HG02610 (cell line): ENCODE measurements at regions not wholly inside any gene's neighbourhood (a gene's known extent, or its start where the extent isn't known, plus 50 kb on each side); places are given as distances from the start of the nearest gene placed in this dataset.

Source experiments
- ATAC-seq: cut with Tn5 transposase; IDR thresholded peaks from one replicate; pipeline ENCODE4 v1.9.1; 2021; ENCODE audit warnings: mild to moderate bottlenecking, moderate library complexity; ENCODE audit not compliant: unreplicated experiment

DNA sequence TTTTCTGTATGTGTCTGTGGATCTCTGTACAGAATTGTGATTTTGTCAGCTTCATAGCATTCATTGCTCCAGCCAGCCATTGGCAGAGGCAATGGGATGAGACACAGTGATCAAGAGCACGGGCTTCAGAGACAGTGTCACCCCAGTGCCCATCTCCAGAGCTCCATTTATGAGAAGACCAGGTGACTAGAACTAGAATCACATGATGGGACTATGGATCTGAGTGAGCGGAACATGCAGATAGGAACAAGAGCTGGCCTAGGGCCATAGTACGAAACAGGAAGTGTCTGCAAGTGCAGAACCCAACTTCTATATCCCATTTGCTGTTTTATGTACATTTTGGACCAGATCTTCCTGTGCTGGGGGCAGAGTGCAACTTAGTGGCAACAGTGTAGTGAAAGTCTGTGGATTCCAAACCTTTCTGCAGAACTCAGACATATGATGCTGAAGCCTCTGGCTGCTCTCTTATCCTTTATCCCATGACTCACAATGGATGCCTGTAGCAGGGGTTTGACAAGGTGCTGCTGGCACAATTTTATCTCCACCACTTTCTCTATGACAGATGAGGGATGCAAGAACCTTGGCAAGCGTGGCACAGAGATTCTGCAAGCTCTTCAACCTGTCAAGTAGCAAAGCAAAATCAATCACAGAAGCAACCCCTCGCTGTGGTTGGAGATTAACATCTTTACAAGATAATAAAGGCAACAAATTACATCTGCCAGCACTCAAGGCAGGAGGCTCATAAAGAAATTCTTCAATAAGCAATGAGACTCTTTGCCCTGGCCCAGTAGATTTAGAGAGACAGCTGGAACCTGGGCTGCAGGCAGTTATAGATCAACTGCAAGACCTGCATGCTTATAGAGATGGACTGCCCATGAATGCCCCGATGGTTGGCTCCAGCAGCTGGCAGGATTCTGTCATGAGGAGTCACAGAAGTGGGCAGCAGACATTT is 681.3 kb downstream of the TNS3 start:
- ATAC-seq = no peak

DNA sequence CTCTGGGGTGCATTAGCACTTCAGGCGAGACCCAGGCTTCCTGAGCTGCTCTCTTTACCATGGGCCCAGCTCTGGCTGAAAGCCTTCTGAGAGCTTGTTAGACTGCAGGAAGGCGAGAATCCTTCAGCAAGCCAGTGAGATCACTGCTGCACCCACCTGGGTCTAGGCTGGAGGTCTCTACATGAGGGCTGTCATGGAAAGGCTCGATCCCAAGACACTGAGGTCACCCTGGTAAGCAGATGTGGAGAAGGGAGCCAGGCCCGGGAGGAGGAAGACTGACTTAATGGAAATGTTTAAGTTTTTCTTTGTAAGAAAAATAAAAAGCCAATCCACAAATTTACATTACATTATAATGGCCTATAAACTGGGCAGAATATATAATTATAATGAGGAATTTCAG is 684.5 kb downstream of the TNS3 start:
- ATAC-seq = no peak

DNA sequence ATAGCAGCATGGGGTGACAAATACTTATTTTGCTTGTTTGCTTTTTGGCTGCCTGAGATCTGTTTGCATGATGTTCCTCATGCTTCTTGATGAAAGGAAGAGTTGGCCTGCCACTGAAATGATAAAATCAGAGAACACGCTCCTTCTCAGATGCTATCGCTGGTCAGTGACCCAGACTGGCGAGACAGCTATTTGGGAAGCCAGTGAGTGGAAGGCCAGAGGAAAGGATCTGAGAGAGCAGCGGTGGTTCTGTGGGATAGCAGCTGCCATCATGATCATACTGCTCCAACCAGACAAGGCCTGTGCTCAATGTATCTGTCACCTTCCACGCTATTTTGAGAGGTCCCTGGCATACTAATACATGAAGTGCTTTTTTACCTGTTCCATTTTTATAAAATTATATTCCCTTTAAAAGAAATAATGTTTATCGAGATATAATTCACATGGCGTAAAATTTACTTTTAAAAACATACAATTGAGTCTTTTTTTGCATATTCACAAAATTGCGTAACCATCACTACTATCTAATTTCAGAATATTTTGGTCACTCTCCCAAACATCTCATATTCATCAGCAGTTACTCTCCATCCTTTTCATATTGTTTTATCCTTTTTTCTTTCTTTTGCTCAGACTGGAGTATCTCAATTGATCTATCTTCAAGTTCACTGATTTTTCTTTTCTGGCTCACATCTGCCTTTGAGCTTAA is 695.1 kb downstream of the TNS3 start:
- no peak for ATAC-seq

DNA sequence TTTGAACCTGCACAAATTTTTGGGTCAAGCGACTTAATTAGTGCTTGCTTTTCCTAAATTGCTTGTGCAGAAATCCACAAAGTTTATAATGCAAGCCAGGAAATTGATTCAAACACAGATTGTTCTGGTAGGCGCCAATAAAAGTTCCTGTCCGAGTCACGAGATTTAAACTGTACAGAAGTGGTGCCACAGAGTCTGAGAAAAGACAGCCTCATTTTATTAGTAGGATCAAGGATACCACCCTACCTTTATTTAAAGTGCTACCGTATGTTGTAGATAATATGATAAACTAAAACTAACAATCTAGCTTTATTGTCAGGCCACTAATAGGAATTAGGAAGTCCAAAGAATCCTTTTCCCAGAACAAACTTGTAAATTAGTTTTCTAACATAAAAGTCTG is 696.7 kb downstream of the TNS3 start:
- ATAC-seq = no peak

DNA sequence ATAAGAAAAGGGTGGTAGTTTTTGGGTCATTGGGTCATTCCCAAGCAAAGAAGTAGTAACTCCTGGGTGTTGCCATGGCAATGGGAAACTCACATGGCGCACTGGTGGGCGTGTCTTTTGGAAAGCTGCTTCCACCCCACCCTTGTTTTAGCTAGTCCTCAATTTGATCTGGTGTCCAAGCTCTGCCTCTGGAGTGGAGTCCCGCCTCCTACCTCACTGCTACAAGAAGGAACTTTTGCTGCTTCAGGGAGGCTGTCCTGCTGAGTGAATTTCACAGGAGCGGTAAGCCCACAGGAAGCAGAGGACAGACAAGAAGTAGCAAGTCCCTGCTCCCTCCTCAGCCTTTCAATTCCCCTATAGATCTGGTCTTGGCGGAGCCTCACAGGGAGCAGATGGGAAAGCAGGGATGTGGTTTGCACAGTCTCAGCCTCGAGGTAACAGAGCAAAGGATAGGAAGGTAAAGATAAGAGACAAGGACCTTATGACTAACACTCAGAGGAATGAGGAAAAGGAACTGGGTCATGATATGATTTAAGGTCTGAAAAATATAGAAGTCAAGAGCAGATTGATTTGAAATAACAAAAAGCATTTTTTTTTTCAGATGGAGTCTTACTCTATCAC is 700.3 kb downstream of the TNS3 start:
- no peak for ATAC-seq

DNA sequence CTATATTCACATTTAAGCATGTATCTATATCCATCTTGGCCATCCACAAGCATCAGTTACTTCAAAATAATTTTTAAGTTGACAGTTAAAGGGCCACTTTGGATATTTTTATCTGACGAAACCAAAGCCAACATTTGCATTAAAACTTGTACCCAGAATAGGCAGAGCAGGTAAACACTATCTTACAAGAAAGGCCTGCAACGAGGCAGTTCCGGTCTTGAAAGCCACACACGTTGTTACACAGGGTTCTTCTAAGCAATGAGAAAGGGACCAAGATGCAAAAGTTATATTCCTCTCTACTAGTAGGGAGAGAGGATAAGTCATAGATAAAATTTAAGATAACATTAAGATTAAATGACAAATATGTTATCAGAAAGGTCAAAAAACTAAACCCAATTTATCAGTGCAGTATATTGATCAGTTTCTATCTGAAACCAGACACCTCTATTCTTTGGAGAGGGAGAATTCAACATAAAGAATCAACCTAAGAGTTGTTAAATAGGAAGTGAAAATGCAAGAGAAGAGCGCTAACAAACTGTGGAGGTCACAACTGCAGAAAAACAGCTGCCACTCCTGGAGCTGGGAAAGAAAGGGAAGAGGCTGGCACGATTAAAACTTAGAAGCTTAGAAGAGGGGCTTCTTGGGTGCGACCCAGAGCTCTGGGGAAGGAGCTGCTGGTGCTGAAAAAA is 701.3 kb downstream of the TNS3 start:
- ATAC-seq = no peak

DNA sequence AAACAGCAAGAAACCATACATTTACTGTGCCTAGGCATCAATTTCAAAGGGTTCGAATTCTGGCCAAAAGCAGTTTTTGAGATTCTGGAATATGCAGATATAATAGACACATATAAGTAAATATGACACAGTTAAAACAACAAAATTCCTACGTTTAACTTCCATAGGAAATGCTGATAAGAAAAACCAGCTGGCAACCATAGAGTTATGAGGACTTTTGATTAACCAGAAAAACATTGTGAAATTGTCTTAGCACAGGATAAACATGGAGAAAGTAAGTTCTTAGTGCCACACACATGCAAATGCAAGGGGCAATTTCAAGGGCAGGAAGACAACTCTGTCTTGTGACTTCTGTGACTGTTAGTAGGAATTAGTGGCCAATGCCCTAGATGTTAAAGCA is 702.1 kb downstream of the TNS3 start:
- ATAC-seq = no peak

DNA sequence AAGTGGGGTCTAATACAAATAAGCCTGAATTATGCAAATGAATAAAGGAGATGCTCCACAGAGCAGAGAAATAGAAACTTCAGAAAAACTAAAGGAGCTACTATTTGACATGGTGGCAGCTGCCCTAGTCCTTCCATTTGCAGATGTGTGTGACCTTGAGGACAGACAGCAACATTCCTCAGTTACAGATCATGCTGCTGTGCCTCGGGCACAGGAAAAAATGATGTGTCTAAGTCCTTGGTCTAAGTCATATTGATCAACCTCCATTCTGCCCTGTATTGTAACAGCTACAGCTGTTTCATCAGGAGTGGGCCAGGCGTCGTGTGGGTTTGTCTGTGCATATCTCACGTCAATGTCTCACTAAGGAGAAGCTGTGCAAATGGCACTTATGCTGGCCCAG is 710.4 kb downstream of the TNS3 start:
- ATAC-seq = no peak

DNA sequence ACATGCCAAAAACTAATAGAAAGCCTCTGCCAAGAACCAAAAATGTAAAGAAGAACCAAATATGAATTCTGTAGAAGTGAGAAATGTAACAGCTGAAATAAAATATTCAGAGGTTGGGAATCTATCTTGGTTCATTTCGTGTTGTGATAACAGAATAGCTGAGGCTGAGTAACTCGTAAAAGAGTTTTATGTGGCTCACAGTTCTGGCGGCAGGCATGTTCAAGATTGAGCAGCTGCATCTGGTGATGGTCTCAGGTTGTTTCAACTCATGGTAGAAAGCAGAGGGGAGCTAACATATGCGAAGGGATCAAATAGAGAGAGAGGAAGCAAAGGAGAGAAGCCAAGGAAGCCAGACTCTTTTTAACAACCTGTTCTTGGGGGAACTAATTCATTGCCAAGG is 717.2 kb downstream of the TNS3 start:
- ATAC-seq = no peak

DNA sequence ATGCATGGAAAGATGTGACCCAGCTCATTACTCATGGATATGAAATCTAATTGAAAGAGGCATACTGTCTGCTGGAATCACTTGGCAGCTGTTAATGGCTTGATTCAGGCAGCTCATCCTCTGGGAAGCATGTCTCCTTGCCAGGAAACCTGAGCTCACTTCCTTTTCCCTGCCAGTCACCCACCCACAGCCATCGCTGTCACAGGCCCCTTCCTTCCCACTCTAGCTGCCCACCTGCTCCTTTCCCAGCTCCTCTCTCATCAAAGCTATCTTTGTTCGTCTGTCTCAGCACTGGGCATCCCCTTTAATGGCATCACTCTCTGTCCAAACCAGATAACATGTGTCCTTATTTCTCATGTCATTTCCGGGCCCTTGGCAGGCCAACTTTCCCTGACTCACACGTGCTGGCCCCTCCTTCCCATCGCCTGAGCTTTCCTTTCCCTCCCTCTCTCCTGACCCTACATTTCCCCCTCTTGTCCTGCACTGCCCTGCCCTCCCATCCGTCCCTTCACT is 721.9 kb downstream of the TNS3 start:
- no peak for ATAC-seq

DNA sequence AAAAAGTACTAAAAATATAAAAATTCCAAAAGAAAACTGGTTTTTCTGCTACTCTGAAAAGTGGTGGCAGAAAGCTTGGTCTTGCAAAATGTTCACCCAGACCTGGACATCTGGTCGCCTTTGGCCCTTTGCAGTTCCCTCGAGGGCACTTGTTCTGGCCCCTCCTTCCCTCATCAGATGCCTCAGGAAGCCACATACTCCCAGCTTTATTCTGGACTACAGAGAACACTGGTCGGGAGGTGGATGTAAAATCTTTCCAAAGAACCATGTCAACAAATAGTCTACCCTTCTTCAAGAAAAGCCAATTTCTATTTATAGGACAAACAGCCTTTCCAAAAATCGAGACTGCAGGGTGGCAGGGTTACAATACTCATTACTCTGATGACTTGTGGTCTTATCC is 726.1 kb downstream of the TNS3 start:
- no peak for ATAC-seq

DNA sequence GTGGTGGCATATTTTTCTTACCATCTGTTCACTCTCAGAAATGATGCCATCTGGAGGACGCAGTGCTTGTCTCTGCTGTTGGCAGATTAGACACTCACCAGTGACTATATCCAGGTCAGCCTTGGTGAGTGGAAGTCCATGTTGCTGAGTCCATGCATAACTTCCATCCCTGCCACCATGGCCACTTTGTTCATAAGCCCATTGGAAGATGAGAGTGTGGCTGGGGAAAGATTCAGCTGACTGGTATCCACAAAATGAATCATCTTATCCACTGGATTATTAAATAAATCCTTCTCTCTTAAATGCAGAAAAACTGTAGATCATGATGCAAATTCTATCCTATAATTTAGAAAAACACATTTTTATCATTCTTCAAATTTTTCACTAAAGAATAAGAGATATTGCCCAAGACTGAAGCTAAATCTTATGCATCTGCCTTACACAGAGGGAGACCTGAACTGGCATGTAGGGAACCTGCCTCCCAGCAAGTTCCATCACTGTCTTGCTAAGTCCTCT is 726.9 kb downstream of the TNS3 start:
- ATAC-seq = no peak

DNA sequence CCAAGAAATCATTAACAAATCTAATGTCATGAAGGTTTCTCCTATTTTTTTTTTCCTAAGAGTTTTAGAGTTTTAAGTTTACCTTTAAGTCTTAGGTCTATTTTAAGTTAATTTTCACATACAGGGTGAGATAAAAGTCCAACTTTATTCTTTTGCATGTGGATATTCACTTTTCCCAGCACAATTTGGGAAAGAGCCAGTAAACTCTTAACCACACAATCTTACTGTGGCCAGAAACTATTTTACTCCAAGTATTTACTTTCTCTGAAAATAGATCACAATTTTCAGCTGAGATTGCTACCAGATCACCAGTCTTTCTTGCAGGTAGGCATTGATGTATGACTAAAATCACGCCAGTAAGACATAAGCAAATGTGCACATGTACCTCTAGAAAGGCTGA is 728.5 kb downstream of the TNS3 start:
- no peak for ATAC-seq

DNA sequence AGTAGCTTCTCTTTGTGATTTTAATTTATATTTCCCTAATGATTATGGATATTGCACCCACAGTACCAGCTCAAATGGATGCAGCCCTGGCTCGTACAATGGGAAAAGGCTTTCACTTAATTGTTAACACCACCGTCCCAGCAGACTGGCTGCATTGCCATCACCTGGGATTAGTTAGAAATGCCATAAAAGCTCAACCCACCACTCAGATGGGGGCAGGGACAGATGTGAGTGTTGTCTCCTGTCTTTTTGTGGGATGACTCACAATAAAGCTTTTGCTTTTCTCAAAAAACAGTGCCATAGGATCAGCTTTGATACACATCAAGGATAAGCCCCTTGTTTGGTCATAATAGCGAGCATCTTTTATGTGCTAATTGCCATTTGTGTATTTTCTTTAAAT is 729.1 kb downstream of the TNS3 start:
- ATAC-seq = no peak

DNA sequence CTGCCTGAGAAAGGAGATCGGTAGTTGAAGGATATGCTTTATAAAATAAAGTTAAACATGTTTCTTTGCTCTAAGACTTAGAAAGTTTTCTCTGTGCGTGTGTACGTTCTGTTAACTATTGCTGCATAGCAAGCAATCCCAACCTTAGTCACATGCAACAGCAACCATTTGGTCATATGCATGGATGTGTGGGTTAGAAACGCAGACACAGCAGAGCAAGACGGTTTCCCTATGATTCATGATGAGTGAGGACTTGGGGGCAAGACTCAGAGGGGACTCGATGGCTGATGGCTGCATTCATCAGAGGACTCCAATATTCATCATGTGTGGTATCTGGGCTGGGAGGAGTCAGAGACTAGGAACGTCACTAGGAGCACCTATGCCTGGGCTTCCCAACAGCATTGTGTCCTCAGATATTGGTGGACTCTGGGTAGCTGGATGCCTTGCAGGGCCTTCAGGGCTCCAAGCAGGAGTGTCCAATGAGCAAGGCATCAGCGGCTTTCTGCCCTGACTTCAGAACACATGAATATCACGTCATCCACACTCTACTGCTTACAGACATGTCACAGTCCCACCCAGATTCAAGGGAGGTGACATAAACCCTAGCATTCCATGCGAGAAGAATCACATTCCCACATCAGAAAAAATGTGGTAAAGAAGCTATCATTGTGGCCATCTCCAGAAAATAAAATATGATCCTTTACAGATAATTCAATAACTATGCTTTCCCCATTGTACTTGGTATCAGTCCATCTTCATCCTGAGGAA is 731.2 kb downstream of the TNS3 start:
- no peak for ATAC-seq

DNA sequence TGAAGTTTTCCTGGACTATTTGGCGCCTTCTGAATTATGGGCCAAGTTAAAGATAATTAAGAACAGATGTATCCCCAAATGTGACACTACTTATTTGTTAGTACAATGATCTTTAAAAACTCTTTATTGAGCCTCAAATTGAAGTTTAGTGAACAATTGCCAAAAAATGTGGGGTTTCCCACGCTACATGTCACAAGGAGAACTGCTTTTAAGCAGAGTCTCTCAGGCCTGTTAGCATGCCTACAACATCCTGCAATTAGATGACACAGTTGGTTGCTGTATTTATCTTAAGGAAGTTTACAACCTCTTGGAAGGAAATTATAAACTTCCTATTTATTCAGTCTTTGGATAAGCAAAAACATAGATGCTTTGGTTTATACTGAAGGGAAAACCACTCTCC is 733.0 kb downstream of the TNS3 start:
- ATAC-seq = no peak

DNA sequence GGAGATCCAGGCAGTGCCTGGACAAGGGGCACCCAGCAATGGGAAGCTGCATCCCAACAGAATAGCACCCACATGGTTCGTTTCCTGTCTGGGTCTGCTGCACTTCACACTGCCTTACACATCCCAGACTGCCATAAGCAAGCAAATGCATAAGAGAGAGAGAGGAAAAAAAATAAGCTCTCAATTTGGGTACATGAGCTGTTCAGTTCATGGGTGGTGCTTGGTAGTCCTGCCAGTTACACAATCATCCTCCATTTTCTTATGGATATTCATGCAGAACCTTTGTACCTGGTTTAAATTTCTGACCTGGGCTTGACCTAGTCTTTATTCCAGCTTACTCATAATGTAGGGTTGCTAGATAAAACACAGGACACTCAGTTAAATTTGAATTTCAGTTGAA is 733.6 kb downstream of the TNS3 start:
- no peak for ATAC-seq

DNA sequence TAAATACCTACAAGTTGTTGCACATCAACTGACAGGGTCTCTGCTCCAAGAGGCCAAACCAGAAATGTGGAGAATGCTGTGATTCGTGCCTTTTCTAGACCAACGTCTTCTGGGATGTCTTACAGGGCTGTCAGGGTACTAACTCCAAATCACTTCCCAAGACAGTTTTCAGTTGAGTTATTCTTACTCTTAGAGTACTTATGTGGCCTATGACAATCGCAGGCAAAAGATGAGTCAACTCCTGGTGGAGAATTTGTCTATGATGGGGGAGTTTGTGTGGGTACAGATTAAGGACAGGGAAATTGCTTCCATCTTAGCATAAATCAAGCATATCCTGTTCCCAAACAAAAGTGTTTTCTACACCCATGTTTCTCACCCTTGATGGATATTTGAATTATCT is 734.8 kb downstream of the TNS3 start:
- ATAC-seq = no peak

DNA sequence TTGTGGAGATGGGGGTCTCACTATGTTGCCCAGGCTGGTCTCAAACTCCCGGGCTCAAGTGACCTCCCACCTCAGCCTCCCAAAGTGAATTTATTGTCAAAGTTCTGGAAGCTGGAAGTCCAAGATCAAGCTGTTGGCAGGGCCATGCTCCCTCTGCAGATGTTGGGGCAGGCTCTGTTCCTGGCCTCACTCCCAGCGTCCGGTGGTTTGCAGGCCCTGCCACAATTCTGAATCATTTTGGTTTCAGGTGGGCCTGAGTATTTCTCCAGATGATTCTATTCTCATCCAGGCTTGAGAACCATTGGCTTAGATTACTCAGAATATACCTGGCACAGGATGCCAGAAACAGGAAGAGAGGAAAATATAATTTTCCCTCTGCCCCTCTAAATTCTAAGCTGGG is 737.4 kb downstream of the TNS3 start:
- no peak for ATAC-seq

DNA sequence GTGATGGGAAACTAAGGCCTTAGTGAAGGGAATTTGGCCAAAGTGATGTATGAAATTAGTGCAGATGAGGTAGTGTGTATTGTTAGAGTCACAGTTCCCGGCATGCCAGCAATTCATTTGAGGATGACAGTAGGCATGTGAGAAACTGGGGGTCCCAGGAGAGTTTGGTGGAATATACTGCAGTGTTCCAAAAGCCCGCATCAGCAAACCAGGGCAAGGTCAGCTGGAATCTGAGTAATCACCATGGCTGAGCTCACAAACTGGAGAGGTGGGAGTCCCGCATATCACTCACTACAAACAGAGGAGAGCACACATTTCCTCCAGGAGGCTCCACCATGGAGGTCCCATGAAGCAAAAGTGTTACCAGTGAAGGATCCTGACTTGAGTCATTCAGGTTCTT is 740.7 kb downstream of the TNS3 start:
- no peak for ATAC-seq
